CD14-positive monocyte (primary cell): ENCODE measurements at regions not wholly inside any gene's neighbourhood (a gene's known extent, or its start where the extent isn't known, plus 50 kb on each side); places are given as distances from the start of the nearest gene placed in this dataset.

ENCODE experiments used
- DNase-seq, 3 donors: peaks; one replicate each; pipeline ENCODE4 v3.0.0-alpha.2; 2011 to 2022
- H2AFZ ChIP-seq: 2 replicates; pipeline ENCODE4 v1.6.0; 2012; ENCODE audit warnings: mild to moderate bottlenecking, low read depth, low read length, inconsistent platforms; ENCODE audit not compliant: insufficient read depth, poor library complexity, severe bottlenecking
- H3K27ac ChIP-seq, 2 donors: 1 replicate in 1 of 2; 2 replicates in 1 of 2; pipeline ENCODE4 v1.5.1; 2012 to 2013; ENCODE audit warnings: low read length in 2 of 2, control low read depth in 1 of 2, inconsistent platforms in 1 of 2, low read depth in 1 of 2, mild to moderate bottlenecking in 1 of 2
- H3K27me3 ChIP-seq, 2 donors: one replicate each; pipeline versions ENCODE4 v1.6.0 to v1.6.1; 2011 to 2013; ENCODE audit warnings: low read length in 2 of 2; ENCODE audit not compliant: control insufficient read depth in 2 of 2, insufficient read depth in 2 of 2
- H3K36me3 ChIP-seq, 2 donors: replicated peaks in 1 of 2; 1 replicate in 1 of 2; 2 replicates in 1 of 2; pipeline versions ENCODE4 v1.5.1 to v1.6.1; 2012 to 2013; ENCODE audit warnings: low read length in 2 of 2, control low read depth in 1 of 2, inconsistent platforms in 1 of 2, mild to moderate bottlenecking in 1 of 2; ENCODE audit not compliant: insufficient read depth in 2 of 2, control insufficient read depth in 1 of 2
- H3K4me1 ChIP-seq, 2 donors: 1 replicate in 1 of 2; 2 replicates in 1 of 2; pipeline versions ENCODE4 v1.5.1 to v1.6.1; 2012 to 2013; ENCODE audit warnings: low read length in 2 of 2, control low read depth in 1 of 2, inconsistent platforms in 1 of 2, mild to moderate bottlenecking in 1 of 2, moderate library complexity in 1 of 2; ENCODE audit not compliant: insufficient read depth in 2 of 2, control insufficient read depth in 1 of 2
- H3K4me2 ChIP-seq: replicated peaks from 2 replicates; pipeline ENCODE3; 2012; ENCODE audit warnings: low read length, moderate library complexity, mild to moderate bottlenecking; ENCODE audit not compliant: poor library complexity, severe bottlenecking; ENCODE audit errors: extremely low read depth
- H3K4me3 ChIP-seq, 3 experiments: fragments of 200-600 bp in 1 of 3; sonication (generic) in 1 of 3; replicated peaks in 1 of 3; 1 replicate in 2 of 3; 2 replicates in 1 of 3; pipeline ENCODE4 v1.5.1; 2011 to 2013; ENCODE audit warnings: low read length in 3 of 3, mild to moderate bottlenecking in 3 of 3, control low read depth in 2 of 3, low read depth in 2 of 3, inconsistent platforms in 1 of 3, moderate library complexity in 1 of 3
- H3K79me2 ChIP-seq: 2 replicates; pipeline ENCODE4 v1.6.0; 2012; ENCODE audit warnings: mild to moderate bottlenecking, control low read depth, inconsistent platforms, low read length, moderate library complexity; ENCODE audit not compliant: insufficient read depth
- H3K9ac ChIP-seq: 2 replicates; pipeline ENCODE4 v1.6.0; 2017; ENCODE audit warnings: low read length, mild to moderate bottlenecking; ENCODE audit not compliant: insufficient read depth, poor library complexity, severe bottlenecking
- H3K9me3 ChIP-seq, 2 donors: replicated peaks in 1 of 2; 1 replicate in 1 of 2; 2 replicates in 1 of 2; pipeline versions ENCODE4 v1.5.1 to v1.6.1; 2012 to 2013; ENCODE audit warnings: low read length in 2 of 2, control low read depth in 1 of 2; ENCODE audit not compliant: control insufficient read depth in 1 of 2, insufficient read depth in 1 of 2
- H4K20me1 ChIP-seq: 2 replicates; pipeline ENCODE4 v1.6.0; 2012; ENCODE audit warnings: mild to moderate bottlenecking, low read length, control low read depth, moderate library complexity; ENCODE audit not compliant: insufficient read depth
- H3K27ac Mint-ChIP-seq, 7 donors: one replicate each; pipeline ENCODE4 v1.8.0; 2020; ENCODE audit warnings: mild to moderate bottlenecking in 7 of 7, mixed read lengths in 7 of 7, moderate library complexity in 6 of 7, inconsistent platforms in 2 of 7
- H3K27me3 Mint-ChIP-seq, 3 donors: one replicate each; pipeline ENCODE4 v1.8.0; 2021 to 2022; ENCODE audit warnings: low read depth in 3 of 3, mild to moderate bottlenecking in 3 of 3, mixed read lengths in 3 of 3, moderate library complexity in 3 of 3, inconsistent platforms in 1 of 3
- H3K36me3 Mint-ChIP-seq, 2 donors: one replicate each; pipeline ENCODE4 v1.8.0; 2020; ENCODE audit warnings: mixed read lengths in 2 of 2, inconsistent platforms in 1 of 2, mild to moderate bottlenecking in 1 of 2
- H3K4me1 Mint-ChIP-seq: one replicate; pipeline ENCODE4 v1.8.0; 2020; ENCODE audit warnings: mild to moderate bottlenecking, mixed read lengths
- H3K4me3 Mint-ChIP-seq, 2 donors: one replicate each; pipeline ENCODE4 v1.8.0; 2020; ENCODE audit warnings: mild to moderate bottlenecking in 2 of 2, mixed read lengths in 2 of 2, moderate library complexity in 1 of 2
- H3K9me3 Mint-ChIP-seq, 7 donors: one replicate each; pipeline ENCODE4 v1.8.0; 2020 to 2022; ENCODE audit warnings: mixed read lengths in 7 of 7, mild to moderate bottlenecking in 6 of 7, moderate library complexity in 6 of 7, inconsistent platforms in 2 of 7
- WGBS: methylation state at CpG from one replicate; pipeline ENCODE4 v1.1.5; 2013; ENCODE audit warnings: missing lambda C conversion rate; ENCODE audit not compliant: insufficient coverage; 5-methylcytosine and 5-hydroxymethylcytosine counted together
- intact Hi-C, 2 donors: fragments of 100-400 bp; cut with micrococcal nuclease; formaldehyde crosslinking; loops; one replicate each; pipeline versions ENCODE4 v1.15.0 to v1.15.1; 2023
- TF ChIP-seq, protein P1 (sequence below): fragments of 200-600 bp; IDR thresholded peaks from one replicate; pipeline ENCODE4 v1.8.0; 2022; ENCODE audit warnings: antibody characterized with exemption, mild to moderate bottlenecking

GRCh38 chr17:74107107-74107506 is 96.4 kb upstream of the RPL38 start:
- Histone ChIP-seq H3K9me3 (no peaks in the 10 kb centered on the region), H4K20me1 (no peaks in the 10 kb centered on the region), H3K4me1 (no peaks in the 10 kb centered on the region), H3K36me3 (no peaks in the 10 kb centered on the region), H3K27me3 (no peaks in the 10 kb centered on the region), H3K79me2 (no peaks in the 10 kb centered on the region), H3K9ac (no peak overlapping the region), H2AFZ (no peak overlapping the region), H3K4me3 (no peak overlapping the region), H3K27ac (no peak overlapping the region), H3K4me2 (no peak overlapping the region)
- DNase-seq = no peak
- peaks cover 6 to 25% (median 15%) of the 10 kb centered on the region in 3 donors for H3K27me3 Mint-ChIP-seq
- TF ChIP-seq, protein P1, sequence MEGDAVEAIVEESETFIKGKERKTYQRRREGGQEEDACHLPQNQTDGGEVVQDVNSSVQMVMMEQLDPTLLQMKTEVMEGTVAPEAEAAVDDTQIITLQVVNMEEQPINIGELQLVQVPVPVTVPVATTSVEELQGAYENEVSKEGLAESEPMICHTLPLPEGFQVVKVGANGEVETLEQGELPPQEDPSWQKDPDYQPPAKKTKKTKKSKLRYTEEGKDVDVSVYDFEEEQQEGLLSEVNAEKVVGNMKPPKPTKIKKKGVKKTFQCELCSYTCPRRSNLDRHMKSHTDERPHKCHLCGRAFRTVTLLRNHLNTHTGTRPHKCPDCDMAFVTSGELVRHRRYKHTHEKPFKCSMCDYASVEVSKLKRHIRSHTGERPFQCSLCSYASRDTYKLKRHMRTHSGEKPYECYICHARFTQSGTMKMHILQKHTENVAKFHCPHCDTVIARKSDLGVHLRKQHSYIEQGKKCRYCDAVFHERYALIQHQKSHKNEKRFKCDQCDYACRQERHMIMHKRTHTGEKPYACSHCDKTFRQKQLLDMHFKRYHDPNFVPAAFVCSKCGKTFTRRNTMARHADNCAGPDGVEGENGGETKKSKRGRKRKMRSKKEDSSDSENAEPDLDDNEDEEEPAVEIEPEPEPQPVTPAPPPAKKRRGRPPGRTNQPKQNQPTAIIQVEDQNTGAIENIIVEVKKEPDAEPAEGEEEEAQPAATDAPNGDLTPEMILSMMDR = no peak
- no peaks in the 10 kb centered on the region for H3K9me3 Mint-ChIP-seq
- 87% methylated on average over 14 of the region's 15 CpGs for WGBS
- intact Hi-C loops = no loop called here
- H3K4me3 Mint-ChIP-seq = no peak overlapping the region
- no peaks in the 10 kb centered on the region for H3K4me1 Mint-ChIP-seq
- no peak overlapping the region for H3K27ac Mint-ChIP-seq
- H3K36me3 Mint-ChIP-seq = no peaks in the 10 kb centered on the region

DNA sequence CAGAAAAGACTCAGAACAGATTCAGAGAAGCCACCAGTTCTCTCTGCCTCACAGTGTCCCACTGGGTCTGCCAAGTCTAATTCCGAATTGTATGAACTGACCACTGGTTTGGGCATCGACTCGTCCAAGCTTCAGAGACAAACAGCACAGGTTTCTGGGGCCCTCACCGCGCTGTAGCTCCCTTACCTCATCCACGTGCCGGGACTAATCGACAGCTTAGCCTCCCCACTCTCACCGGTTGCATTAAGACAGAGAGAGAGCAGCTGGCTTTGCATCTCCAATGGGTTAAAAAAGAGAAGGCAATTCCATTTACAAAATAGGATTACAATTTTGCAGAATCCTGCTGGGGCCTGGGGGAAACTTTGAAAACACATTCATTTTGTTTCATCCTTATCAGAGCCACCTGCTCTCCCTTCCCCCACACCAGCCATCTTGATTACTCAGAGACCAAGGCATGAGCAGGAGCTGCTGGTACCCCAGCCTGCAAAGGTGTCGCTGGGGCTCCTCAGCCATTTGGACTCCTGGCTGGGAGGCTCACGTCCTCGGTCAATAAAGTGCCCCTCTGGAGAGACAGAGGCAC is 95.3 kb upstream of the RPL38 start:
- Mint-ChIP-seq H3K27me3 (peaks cover 5 to 17% (median 13%) of the 10 kb centered on the region in 3 donors), H3K4me3 (no peak overlapping the region)

More for the DNA sequence above, 95.3 kb upstream of the RPL38 start:
- H3K9me3 ChIP-seq = no peaks in the 10 kb centered on the region
- H2AFZ ChIP-seq = no peak overlapping the region
- no peak for DNase-seq
- H3K27me3 ChIP-seq = no peaks in the 10 kb centered on the region
- no peaks in the 10 kb centered on the region for H3K4me1 ChIP-seq
- WGBS = 61% methylated on average over 4 of the region's 12 CpGs
- TF ChIP-seq, protein P1 = no peak
- intact Hi-C loops = no loop called here
- H3K9ac ChIP-seq = no peak overlapping the region
- no peaks in the 10 kb centered on the region for H4K20me1 ChIP-seq
- Mint-ChIP-seq H3K4me1 (no peaks in the 10 kb centered on the region), H3K9me3 (peaks cover 0 to 6% (median 4%) of the 10 kb centered on the region in 7 donors), H3K27ac (peak overlapping the region in 1 of 7 donors; percentile 66), H3K36me3 (no peaks in the 10 kb centered on the region)
- no peak overlapping the region for H3K4me3 ChIP-seq
- H3K36me3 ChIP-seq = no peaks in the 10 kb centered on the region
- H3K27ac ChIP-seq = no peak overlapping the region
- H3K79me2 ChIP-seq = no peaks in the 10 kb centered on the region
- H3K4me2 ChIP-seq = no peak overlapping the region
